IMR-90 (cell line): ENCODE measurements at regions not wholly inside any gene's neighbourhood (a gene's known extent, or its start where the extent isn't known, plus 50 kb on each side); places are given as distances from the start of the nearest gene placed in this dataset.

ENCODE experiments used
- BHLHE40 ChIP-seq: fragments of 150-350 bp; IDR thresholded peaks from 2 replicates; pipeline ENCODE4 v1.6.1; 2016; ENCODE audit warnings: mild to moderate bottlenecking, low read depth, low read length
- CTCF ChIP-seq: conservative IDR thresholded peaks from 2 replicates; pipeline ENCODE4 v1.5.1; 2012; ENCODE audit warnings: mild to moderate bottlenecking, low read depth, low read length, improper control_type of control experiment
- POLR2A ChIP-seq: IDR thresholded peaks from 2 replicates; pipeline ENCODE4 v1.6.1; 2012; ENCODE audit warnings: mild to moderate bottlenecking, low read depth, low read length
- RAD21 ChIP-seq: IDR thresholded peaks from 2 replicates; pipeline ENCODE4 v1.6.1; 2012; ENCODE audit warnings: low read length, improper control_type of control experiment

- TF ChIP-seq CTCF = no peak
- TF ChIP-seq BHLHE40 = no peak
- TF ChIP-seq RAD21 = no peak
- TF ChIP-seq POLR2A = no peak
Measured at GRCh38 chr4:160423879-160424451, 1321.1 kb downstream of the RAPGEF2 start.
